Activated T-cell treated with anti-CD3 and anti-CD28 coated beads, Interleukin-2, amount 50 U/mL, for 24 hours (primary cell): ENCODE measurements at regions not wholly inside any gene's neighbourhood (a gene's known extent, or its start where the extent isn't known, plus 50 kb on each side); places are given as distances from the start of the nearest gene placed in this dataset.
A peak's percentile ranks its signal among the peaks of the same experiment; 100 is the strongest.

ENCODE experiments used
- DNase-seq: peaks from one replicate; pipeline ENCODE4 v3.0.0-alpha.2; 2020
- H3K27ac Mint-ChIP-seq: 2 replicates; pipeline ENCODE4 v1.8.0; 2020; ENCODE audit warnings: mild to moderate bottlenecking, mixed read lengths
- H3K27me3 Mint-ChIP-seq: 2 replicates; pipeline ENCODE4 v1.8.0; 2020; ENCODE audit warnings: mixed read lengths
- H3K36me3 Mint-ChIP-seq: 2 replicates; pipeline ENCODE4 v1.8.0; 2020; ENCODE audit warnings: low read depth, mixed read lengths
- H3K4me1 Mint-ChIP-seq: 2 replicates; pipeline ENCODE4 v1.8.0; 2020; ENCODE audit warnings: low read depth, mixed read lengths
- H3K4me3 Mint-ChIP-seq: 2 replicates; pipeline ENCODE4 v1.8.0; 2020; ENCODE audit warnings: mild to moderate bottlenecking, moderate library complexity, mixed read lengths
- H3K9me3 Mint-ChIP-seq: 2 replicates; pipeline ENCODE4 v1.8.0; 2020; ENCODE audit warnings: mixed read lengths

DNA sequence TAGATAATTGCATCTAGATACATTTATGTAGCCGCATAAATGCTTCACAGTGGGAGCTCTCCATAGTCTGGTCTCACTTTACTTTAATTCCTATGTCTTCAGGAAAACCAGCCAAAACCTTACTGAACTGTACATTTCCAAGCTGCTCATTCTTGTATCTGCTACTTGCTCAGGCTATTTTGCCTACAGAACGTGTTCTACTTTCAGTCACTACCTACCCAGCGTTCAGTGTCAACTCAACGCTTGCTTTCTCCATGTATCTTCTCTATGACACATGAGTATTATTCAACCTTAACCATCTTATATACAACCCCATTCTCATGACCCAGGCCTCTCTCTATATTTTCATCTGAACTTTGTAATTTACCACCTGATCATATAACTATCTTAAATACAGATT, 101.9 kb downstream of the KLF12 start:
- no peak for DNase-seq
- Mint-ChIP-seq H3K4me3 (no peak overlapping the region), H3K4me1 (peaks cover 58% of the 10 kb centered on the region), H3K9me3 (no peaks in the 10 kb centered on the region), H3K27me3 (no peaks in the 10 kb centered on the region), H3K36me3 (peaks cover 7% of the 10 kb centered on the region), H3K27ac (no peak overlapping the region)

DNA sequence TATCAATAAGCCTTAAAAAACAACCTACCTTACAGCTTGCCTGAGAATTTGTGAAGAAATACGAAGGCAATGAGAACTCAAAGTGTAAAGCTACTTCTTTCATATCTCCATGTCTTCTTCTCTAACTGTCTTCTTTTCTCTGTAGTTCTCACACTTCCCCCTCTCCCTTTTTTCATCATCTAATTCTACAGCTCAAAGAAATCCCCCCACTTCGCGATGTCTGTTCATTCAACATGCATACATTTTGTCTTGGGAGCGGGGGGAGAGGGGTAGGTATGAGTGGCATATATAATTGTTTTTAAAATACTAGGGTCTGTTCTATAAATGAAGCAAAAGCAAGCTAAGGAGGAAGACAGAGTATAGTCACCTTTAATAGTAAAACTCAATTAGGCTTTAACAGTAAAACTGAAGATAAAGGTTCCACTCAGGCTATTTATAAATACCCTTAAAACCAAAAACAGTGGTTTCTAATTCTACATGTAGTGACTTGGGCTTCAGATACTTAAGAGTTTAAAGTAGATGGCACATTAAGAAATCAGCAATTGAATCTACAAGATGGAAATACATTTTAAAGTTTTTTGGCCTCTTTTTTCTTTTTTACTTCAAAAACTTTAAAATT, 106.9 kb downstream of the KLF12 start:
- peak overlapping the region; percentile 71 for H3K4me3 Mint-ChIP-seq
- peak overlapping the region; percentile 92 for H3K27ac Mint-ChIP-seq
- H3K4me1 Mint-ChIP-seq = peaks cover 76% of the 10 kb centered on the region
- no peaks in the 10 kb centered on the region for H3K27me3 Mint-ChIP-seq
- peaks cover 15% of the 10 kb centered on the region for H3K36me3 Mint-ChIP-seq
- H3K9me3 Mint-ChIP-seq = peaks cover 6% of the 10 kb centered on the region
- no peak for DNase-seq

DNA sequence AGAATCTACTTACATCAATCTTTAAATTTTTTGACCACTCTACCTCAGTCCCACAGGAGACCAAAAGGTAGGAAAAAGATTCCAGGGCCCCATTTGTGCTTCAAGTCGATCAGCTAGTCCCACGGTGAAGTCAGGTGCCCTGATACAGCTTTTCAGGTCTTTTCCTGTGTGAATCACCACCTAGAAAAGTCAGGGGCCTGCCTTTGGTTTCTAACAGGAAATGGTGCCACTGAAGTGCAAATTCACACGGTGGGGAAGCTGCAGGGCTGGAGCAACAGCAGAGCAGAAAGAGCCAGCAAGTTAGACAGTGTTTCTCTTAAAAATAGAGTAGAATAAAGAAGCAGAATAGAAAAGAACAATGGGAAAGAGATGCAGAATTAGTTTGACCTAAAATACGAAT, 107.5 kb downstream of the KLF12 start:
- H3K4me1 Mint-ChIP-seq = peaks cover 80% of the 10 kb centered on the region
- peak; percentile 64 for DNase-seq
- H3K27me3 Mint-ChIP-seq = no peaks in the 10 kb centered on the region
- peak overlapping the region; percentile 71 for H3K4me3 Mint-ChIP-seq
- peaks cover 20% of the 10 kb centered on the region for H3K36me3 Mint-ChIP-seq
- H3K27ac Mint-ChIP-seq = peak overlapping the region; percentile 92
- peaks cover 8% of the 10 kb centered on the region for H3K9me3 Mint-ChIP-seq

DNA sequence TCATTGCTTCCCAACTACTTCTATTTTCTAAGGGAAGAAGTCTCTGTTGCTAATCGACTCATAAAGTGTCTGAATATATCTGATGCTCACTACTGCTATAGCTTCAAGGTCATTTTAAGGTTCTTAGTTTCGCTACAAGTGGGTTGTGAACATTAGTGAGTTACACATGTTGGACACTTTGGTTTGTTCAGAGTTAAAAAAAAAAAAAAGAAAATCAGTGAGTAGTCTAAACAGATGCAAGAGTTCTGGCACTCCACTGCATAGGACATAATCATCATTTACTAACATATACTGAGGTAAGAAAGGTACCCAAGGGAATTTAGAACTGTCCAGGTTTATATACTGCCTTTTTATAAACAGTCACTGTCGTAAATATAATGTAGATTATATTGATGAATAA, 108.8 kb downstream of the KLF12 start:
- H3K36me3 Mint-ChIP-seq = peaks cover 32% of the 10 kb centered on the region
- H3K27me3 Mint-ChIP-seq = no peaks in the 10 kb centered on the region
- H3K4me1 Mint-ChIP-seq = peaks cover 79% of the 10 kb centered on the region
- peak overlapping the region; percentile 59 for H3K27ac Mint-ChIP-seq
- H3K9me3 Mint-ChIP-seq = peaks cover 8% of the 10 kb centered on the region
- no peak for DNase-seq
- H3K4me3 Mint-ChIP-seq = no peak overlapping the region

DNA sequence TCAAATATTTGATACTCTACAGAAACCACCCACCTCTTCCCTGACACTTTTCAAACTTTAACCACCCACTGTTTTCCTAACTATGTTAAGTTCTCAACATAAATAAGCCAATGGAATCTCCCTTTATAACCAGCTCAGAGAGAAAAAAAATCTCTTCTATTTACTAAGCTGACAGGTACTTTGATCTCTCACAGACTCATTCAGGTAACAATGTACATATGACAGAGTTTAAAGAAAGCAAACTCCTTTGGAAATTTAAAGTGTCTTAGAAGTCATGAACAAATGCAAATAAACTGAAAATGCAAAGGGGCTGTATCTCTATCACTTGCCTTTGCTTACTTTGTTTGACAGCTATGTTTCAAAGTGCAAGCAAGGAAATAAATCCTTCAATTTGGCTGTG, 109.3 kb downstream of the KLF12 start:
- Mint-ChIP-seq H3K27ac (peak overlapping the region; percentile 70), H3K4me1 (peaks cover 77% of the 10 kb centered on the region), H3K36me3 (peaks cover 35% of the 10 kb centered on the region), H3K4me3 (peak overlapping the region; percentile 26), H3K9me3 (peaks cover 10% of the 10 kb centered on the region), H3K27me3 (no peaks in the 10 kb centered on the region)
- no peak for DNase-seq

DNA sequence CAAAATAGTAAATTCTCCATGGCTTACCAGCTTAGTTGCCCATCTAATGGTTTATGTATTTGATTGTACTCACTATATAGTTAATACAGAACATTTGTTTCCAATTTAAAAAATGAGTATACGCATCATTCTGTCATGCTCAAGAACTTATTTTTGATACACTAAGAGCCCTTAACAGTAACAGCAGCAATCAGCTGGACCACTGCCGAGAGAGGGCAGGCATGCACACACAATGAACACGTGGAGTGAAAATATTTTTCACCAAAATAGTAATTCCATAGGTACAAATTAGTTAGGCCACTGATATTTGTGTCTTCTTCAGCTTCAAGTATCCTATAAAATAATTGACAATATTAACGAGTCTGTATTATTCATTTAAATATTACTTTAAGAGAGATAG, 109.9 kb downstream of the KLF12 start:
- H3K4me1 Mint-ChIP-seq = peaks cover 76% of the 10 kb centered on the region
- no peak overlapping the region for H3K4me3 Mint-ChIP-seq
- H3K27ac Mint-ChIP-seq = no peak overlapping the region
- peaks cover 35% of the 10 kb centered on the region for H3K36me3 Mint-ChIP-seq
- no peak for DNase-seq
- H3K27me3 Mint-ChIP-seq = no peaks in the 10 kb centered on the region
- H3K9me3 Mint-ChIP-seq = peaks cover 10% of the 10 kb centered on the region

DNA sequence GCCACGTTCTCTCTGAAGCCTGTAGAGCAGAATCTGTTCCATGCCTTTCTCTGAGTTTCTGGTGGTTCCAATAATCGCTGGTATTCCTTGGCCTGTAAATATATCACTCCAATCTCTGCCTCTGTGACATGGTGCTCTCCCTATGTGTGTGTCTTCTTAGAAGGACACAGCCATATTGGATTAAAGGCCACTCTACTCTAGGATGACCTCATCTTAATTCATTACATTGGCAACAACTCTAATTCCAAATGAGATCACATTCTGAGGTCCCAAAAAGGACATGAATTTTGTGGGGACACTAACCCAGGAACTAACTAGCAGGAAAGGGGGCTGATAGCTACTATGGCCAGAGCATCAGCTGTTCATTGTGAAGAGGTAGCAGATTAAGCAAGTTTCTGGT, 110.7 kb downstream of the KLF12 start:
- no peak for DNase-seq
- peaks cover 35% of the 10 kb centered on the region for H3K36me3 Mint-ChIP-seq
- H3K4me3 Mint-ChIP-seq = no peak overlapping the region
- H3K4me1 Mint-ChIP-seq = peaks cover 71% of the 10 kb centered on the region
- no peak overlapping the region for H3K27ac Mint-ChIP-seq
- peaks cover 10% of the 10 kb centered on the region for H3K9me3 Mint-ChIP-seq
- H3K27me3 Mint-ChIP-seq = no peaks in the 10 kb centered on the region

DNA sequence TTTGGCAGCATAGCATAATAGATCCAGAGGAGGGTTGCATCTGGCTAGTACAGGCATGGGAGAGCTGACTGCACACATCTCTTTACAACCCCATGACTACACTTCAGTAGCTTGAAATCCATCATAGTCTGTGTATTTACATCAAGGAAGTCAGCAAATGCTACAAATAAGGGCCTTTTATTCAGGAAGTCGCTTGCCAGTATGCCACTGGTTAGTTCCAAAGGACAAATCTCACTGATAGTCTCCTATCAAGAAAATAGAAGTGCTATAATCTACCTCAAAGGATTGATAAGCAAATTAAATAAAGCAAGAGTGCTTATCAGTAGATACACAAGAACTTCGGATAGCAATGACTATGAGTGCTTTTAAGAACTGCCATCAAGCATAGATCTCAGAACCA, 112.7 kb downstream of the KLF12 start:
- H3K36me3 Mint-ChIP-seq = peaks cover 35% of the 10 kb centered on the region
- no peak for DNase-seq

DNA sequence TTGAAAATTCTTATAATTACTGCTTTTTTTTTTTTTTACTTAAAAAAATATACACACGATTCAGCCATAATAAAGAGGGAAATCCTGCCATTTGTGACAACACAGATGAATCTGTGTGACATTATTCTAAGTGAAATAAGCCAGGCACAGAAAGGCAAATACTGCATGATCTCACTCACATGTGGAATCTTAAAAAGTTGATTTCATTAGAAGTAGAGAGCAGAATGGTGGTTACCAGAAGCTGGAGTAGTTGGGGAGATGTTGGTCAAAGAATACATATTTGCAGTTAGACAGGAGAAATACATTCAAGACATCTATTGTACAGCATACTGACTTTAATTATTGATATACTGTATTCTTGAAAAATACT, 116.2 kb downstream of the KLF12 start:
- peaks cover 9% of the 10 kb centered on the region for H3K9me3 Mint-ChIP-seq
- no peaks in the 10 kb centered on the region for H3K27me3 Mint-ChIP-seq
- peaks cover 28% of the 10 kb centered on the region for H3K36me3 Mint-ChIP-seq
- H3K4me3 Mint-ChIP-seq = no peak overlapping the region
- DNase-seq = no peak
- peaks cover 58% of the 10 kb centered on the region for H3K4me1 Mint-ChIP-seq
- no peak overlapping the region for H3K27ac Mint-ChIP-seq

More for the DNA sequence above, 112.7 kb downstream of the KLF12 start:
- Mint-ChIP-seq H3K9me3 (peaks cover 10% of the 10 kb centered on the region), H3K27me3 (no peaks in the 10 kb centered on the region), H3K4me1 (peaks cover 71% of the 10 kb centered on the region), H3K4me3 (no peak overlapping the region), H3K27ac (no peak overlapping the region)

DNA sequence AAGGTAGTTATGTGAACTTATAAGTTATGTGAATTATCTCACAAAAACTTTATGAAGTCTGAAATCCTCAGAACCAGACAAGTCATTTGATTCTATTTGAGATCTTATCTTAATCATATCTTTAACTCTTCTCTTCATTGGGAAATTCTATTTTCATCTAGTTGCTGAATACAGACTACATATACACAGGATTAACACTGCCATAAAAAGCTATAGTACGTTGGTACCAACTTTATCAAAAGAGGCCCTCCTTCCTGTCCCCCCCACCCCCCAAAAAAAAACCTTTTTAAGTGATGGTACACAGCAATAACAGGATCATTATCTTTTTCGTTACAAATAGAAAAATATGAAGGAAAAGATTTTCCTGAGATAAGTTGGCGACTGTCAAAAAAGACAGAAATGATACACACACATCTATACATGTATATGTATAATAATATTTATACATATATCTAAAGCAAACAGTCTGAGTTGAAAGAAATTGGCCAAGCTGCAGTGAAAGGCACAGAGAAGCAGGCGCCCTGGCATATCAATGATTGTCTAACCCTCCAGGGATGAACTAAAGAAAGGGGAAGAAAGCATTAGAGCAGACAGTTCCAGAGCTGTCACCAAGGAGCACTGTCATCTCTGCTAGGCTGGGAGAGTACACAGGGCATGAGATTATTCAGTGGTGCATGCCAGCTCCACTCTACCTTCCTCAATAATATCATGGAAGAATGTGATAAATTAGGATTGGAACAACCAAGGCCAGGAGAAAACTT, 116.7 kb downstream of the KLF12 start:
- Mint-ChIP-seq H3K27ac (no peak overlapping the region), H3K9me3 (peaks cover 4% of the 10 kb centered on the region), H3K4me1 (peaks cover 59% of the 10 kb centered on the region), H3K36me3 (peaks cover 22% of the 10 kb centered on the region), H3K27me3 (no peaks in the 10 kb centered on the region), H3K4me3 (no peak overlapping the region)
- no peak for DNase-seq

DNA sequence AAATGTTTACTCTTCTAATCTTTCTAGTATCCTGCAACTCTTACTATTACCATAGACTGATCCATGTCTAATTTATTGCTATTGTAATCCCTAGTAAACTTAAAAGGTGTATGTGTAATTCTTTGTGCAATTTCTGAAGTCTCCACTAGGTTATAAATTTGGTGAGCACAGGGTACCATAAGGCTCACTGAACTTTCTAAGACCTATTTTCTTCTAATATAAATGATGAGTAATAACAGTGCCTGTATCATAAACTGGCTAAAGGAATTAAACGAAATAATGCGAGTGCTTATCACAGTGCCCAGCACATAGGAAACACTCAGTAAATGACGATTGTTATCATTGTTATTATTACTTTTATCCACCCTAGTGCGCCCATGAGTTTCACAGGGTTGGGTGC, 119.1 kb downstream of the KLF12 start:
- no peak overlapping the region for H3K27ac Mint-ChIP-seq

DNA sequence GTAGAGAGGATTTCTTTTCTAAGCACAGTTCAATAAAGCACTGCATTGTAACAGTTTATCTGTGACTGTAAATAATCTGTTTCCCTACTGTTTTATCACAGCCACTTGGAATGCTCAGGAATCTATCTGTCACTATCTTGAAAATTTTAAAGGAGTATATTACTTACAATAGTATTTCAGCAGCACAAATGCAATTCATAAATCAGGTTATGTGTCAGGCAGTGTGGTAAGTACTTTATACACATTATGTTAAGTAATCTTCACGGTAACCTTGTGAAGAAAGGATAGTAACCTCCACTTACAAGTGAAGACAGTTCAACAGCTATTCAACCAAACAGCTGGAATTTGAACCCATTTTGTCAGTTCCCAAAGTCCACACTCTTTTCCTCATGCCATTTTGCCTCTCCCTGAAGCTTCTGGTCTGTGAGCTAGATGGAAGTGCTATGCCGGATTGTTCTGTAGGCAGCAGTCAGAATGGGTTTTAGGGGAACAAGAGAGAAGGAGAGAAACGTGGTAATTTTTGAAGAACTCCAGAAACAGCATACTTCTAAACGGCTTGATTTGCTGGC, 125.0 kb downstream of the KLF12 start:
- H3K27me3 Mint-ChIP-seq = no peaks in the 10 kb centered on the region
- H3K4me3 Mint-ChIP-seq = no peak overlapping the region
- peaks cover 60% of the 10 kb centered on the region for H3K4me1 Mint-ChIP-seq
- no peak overlapping the region for H3K27ac Mint-ChIP-seq
- no peak for DNase-seq
- H3K9me3 Mint-ChIP-seq = no peaks in the 10 kb centered on the region
- H3K36me3 Mint-ChIP-seq = peaks cover 7% of the 10 kb centered on the region

More for the DNA sequence above, 119.1 kb downstream of the KLF12 start:
- Mint-ChIP-seq H3K4me3 (no peak overlapping the region), H3K9me3 (no peaks in the 10 kb centered on the region), H3K36me3 (peaks cover under 1% of the 10 kb centered on the region), H3K27me3 (no peaks in the 10 kb centered on the region), H3K4me1 (peaks cover 58% of the 10 kb centered on the region)
- DNase-seq = no peak

DNA sequence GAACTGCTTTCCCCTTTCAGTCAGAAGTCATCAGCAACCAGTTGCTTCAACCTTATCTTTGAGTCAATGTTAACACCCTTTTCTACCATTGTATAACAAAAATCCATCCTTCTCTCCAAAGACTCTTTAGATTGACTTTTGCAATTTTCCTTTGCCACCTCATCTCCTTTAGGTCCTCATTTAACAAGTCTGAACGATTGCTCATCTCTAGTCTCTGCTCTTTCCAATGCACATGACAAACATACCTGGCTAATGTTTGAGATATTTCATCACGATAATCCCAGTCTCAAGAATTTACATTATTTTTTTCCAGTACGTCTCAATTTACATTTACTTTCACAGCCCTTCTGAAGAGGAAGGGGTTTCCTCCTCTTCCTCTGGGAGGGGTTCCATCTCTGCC, 127.5 kb downstream of the KLF12 start:
- no peak for DNase-seq
- Mint-ChIP-seq H3K27me3 (no peaks in the 10 kb centered on the region), H3K4me3 (no peak overlapping the region), H3K27ac (no peak overlapping the region), H3K36me3 (peaks cover 7% of the 10 kb centered on the region), H3K4me1 (peaks cover 58% of the 10 kb centered on the region), H3K9me3 (no peaks in the 10 kb centered on the region)

DNA sequence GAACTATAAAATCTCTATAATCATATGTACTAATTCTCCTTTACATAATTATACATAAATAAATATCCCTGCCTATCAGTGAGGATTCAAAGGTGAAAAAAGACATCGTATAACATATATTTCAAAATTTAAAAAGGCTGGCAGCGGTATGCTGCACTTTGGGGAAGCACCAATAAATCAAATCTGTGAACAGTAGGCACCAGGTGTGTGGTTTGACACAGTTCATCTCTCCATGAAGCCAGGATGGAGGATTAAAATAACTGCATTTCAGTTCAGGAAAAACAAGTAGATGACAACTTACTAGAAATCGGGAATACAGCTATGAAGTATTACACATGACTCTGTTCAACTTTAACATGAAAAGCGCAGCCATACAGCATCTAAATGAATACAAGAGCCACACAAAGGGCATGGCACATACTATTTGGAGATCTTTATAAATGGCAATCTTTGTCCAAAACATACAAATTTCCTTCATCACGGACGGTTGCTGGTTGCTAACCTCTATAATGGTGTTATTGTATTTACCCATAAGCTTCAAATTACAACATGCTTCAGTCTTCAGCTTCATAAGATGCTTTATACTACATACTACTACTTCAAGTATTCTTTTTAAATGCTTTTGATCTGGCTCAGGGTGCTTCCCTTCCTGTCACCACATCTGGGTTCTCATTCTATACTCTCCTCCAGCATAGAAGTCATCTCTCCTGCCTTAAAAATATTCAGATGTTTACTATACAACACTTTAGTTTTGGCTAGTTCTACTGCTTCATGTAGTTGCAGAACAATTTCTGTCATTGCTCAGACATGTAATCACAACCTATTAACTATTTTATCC, 128.7 kb downstream of the KLF12 start:
- no peaks in the 10 kb centered on the region for H3K27me3 Mint-ChIP-seq
- no peak overlapping the region for H3K4me3 Mint-ChIP-seq
- H3K36me3 Mint-ChIP-seq = peaks cover 7% of the 10 kb centered on the region
- DNase-seq = no peak
- H3K27ac Mint-ChIP-seq = no peak overlapping the region
- H3K9me3 Mint-ChIP-seq = no peaks in the 10 kb centered on the region
- peaks cover 58% of the 10 kb centered on the region for H3K4me1 Mint-ChIP-seq
